KMS-11 (cell line): ENCODE measurements at regions not wholly inside any gene's neighbourhood (a gene's known extent, or its start where the extent isn't known, plus 50 kb on each side); places are given as distances from the start of the nearest gene placed in this dataset.

ENCODE experiments used
- H2AFZ ChIP-seq: fragments of 200-600 bp; sonication (generic); 2 replicates; pipeline ENCODE4 v1.6.1; 2016; ENCODE audit warnings: antibody characterized with exemption, mixed run types, low read depth
- H3K27ac ChIP-seq: fragments of 200-600 bp; sonication (generic); 2 replicates; pipeline ENCODE4 v1.6.1; 2016; ENCODE audit warnings: mild to moderate bottlenecking, mixed run types
- H3K27me3 ChIP-seq: fragments of 200-600 bp; sonication (generic); 2 replicates; pipeline ENCODE4 v1.6.1; 2017; ENCODE audit warnings: mild to moderate bottlenecking, low read depth, mixed run types, moderate library complexity; ENCODE audit not compliant: insufficient read depth
- H3K36me3 ChIP-seq: fragments of 200-600 bp; sonication (generic); 2 replicates; pipeline ENCODE4 v1.6.1; 2017; ENCODE audit warnings: mild to moderate bottlenecking, mixed run types; ENCODE audit not compliant: insufficient read depth
- H3K4me1 ChIP-seq: fragments of 200-600 bp; sonication (generic); 2 replicates; pipeline ENCODE4 v1.6.1; 2016; ENCODE audit warnings: mild to moderate bottlenecking, low read depth, mixed run types; ENCODE audit not compliant: poor library complexity, severe bottlenecking
- H3K4me2 ChIP-seq: fragments of 200-600 bp; sonication (generic); 2 replicates; pipeline ENCODE4 v1.7.0; 2016; ENCODE audit warnings: mild to moderate bottlenecking, mixed run types
- H3K4me3 ChIP-seq: fragments of 200-600 bp; sonication (generic); IDR thresholded peaks from 2 replicates; pipeline ENCODE4 v1.6.1; 2017; ENCODE audit warnings: low read depth, low read length, mixed read lengths; ENCODE audit not compliant: insufficient read depth
- H3K79me2 ChIP-seq: fragments of 200-600 bp; sonication (generic); 2 replicates; pipeline ENCODE4 v1.6.1; 2016; ENCODE audit warnings: low read depth, mixed run types; ENCODE audit not compliant: insufficient read depth
- H3K9ac ChIP-seq: fragments of 200-600 bp; sonication (generic); 2 replicates; pipeline ENCODE4 v1.6.1; 2016; ENCODE audit warnings: mild to moderate bottlenecking, mixed run types
- H4K20me1 ChIP-seq: fragments of 200-600 bp; sonication (generic); 2 replicates; pipeline ENCODE4 v1.6.1; 2016; ENCODE audit warnings: mild to moderate bottlenecking, mixed run types; ENCODE audit not compliant: insufficient read depth
- CTCF ChIP-seq: fragments of 200-600 bp; sonication (generic); conservative IDR thresholded peaks from 2 replicates; pipeline ENCODE4 v1.6.1; 2017; ENCODE audit warnings: low read depth, mild to moderate bottlenecking, antibody characterized with exemption, low read length, moderate library complexity, mixed read lengths

GRCh38 chr3:66617351-66617750 lies 116.5 kb upstream of the LRIG1 start:
- Histone ChIP-seq H3K27me3 (no peaks in the 10 kb centered on the region), H3K36me3 (no peaks in the 10 kb centered on the region), H3K4me2 (no peak overlapping the region), H3K79me2 (no peaks in the 10 kb centered on the region), H3K27ac (no peak overlapping the region), H4K20me1 (no peaks in the 10 kb centered on the region), H3K4me1 (no peaks in the 10 kb centered on the region), H3K9ac (no peak overlapping the region), H2AFZ (no peak overlapping the region), H3K4me3 (no peak overlapping the region)
- TF ChIP-seq CTCF, result no peak

GRCh38 chr3:66618066-66618465 lies 117.2 kb upstream of the LRIG1 start:
- no peaks in the 10 kb centered on the region for H3K79me2 ChIP-seq
- no peak overlapping the region for H3K4me3 ChIP-seq
- H3K4me1 ChIP-seq, result no peaks in the 10 kb centered on the region
- no peaks in the 10 kb centered on the region for H3K36me3 ChIP-seq
- no peak overlapping the region for H3K27ac ChIP-seq
- no peak for TF ChIP-seq CTCF
- H3K27me3 ChIP-seq, result no peaks in the 10 kb centered on the region
- H4K20me1 ChIP-seq, result no peaks in the 10 kb centered on the region
- H3K9ac ChIP-seq, result no peak overlapping the region
- no peak overlapping the region for H3K4me2 ChIP-seq
- H2AFZ ChIP-seq, result no peak overlapping the region

GRCh38 chr3:66620296-66620695 lies 119.5 kb upstream of the LRIG1 start:
- H3K4me2 ChIP-seq, result no peak overlapping the region
- no peak overlapping the region for H3K4me3 ChIP-seq
- no peak overlapping the region for H2AFZ ChIP-seq
- H3K27me3 ChIP-seq, result no peaks in the 10 kb centered on the region
- H3K9ac ChIP-seq, result no peak overlapping the region
- no peaks in the 10 kb centered on the region for H3K4me1 ChIP-seq
- H3K36me3 ChIP-seq, result no peaks in the 10 kb centered on the region
- TF ChIP-seq CTCF, result no peak
- no peak overlapping the region for H3K27ac ChIP-seq
- H3K79me2 ChIP-seq, result no peaks in the 10 kb centered on the region
- no peaks in the 10 kb centered on the region for H4K20me1 ChIP-seq

GRCh38 chr3:66622756-66623457 lies 122.1 kb upstream of the LRIG1 start:
- TF ChIP-seq CTCF, result no peak
- H3K79me2 ChIP-seq, result no peaks in the 10 kb centered on the region
- no peak overlapping the region for H3K27ac ChIP-seq
- H4K20me1 ChIP-seq, result no peaks in the 10 kb centered on the region
- H3K9ac ChIP-seq, result no peak overlapping the region
- H3K27me3 ChIP-seq, result no peaks in the 10 kb centered on the region
- no peak overlapping the region for H3K4me2 ChIP-seq
- H3K4me3 ChIP-seq, result no peak overlapping the region
- H2AFZ ChIP-seq, result no peak overlapping the region
- no peaks in the 10 kb centered on the region for H3K4me1 ChIP-seq
- H3K36me3 ChIP-seq, result no peaks in the 10 kb centered on the region
